ENCODE measurements at regions not wholly inside any gene's neighbourhood (a gene's known extent, or its start where the extent isn't known, plus 50 kb on each side); places are given as distances from the start of the nearest gene placed in this dataset.
"Not testable (repeated sequence)": the region's sequence is repeated elsewhere in the genome, so short reads cannot be mapped to it uniquely, and the experiment has no call there.

DNA sequence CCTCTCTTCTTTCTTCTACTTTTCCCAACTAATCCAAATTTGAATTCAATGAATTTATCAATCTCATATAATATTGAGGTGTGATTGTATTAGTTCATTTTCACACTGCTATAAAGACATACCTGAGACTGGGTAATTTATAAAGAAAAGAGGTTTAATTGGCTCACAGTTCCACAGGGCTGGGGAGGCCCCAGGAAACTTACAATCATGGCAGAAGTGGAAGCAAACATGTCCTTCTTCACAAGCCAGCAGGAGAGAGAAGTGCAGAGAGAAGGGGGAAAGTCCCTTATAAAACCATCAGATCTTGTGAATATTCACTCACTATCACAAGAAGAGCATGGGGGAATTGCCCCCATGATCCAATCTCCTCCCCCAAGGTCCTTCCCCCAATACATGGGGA, 667.0 kb upstream of the ANKRD30A start:
- not testable (repeated sequence) for TF ChIP-seq POLR2A, EP300 (IDR thresholded peaks at IDR 0.05)
- TF ChIP-seq, protein P1, sequence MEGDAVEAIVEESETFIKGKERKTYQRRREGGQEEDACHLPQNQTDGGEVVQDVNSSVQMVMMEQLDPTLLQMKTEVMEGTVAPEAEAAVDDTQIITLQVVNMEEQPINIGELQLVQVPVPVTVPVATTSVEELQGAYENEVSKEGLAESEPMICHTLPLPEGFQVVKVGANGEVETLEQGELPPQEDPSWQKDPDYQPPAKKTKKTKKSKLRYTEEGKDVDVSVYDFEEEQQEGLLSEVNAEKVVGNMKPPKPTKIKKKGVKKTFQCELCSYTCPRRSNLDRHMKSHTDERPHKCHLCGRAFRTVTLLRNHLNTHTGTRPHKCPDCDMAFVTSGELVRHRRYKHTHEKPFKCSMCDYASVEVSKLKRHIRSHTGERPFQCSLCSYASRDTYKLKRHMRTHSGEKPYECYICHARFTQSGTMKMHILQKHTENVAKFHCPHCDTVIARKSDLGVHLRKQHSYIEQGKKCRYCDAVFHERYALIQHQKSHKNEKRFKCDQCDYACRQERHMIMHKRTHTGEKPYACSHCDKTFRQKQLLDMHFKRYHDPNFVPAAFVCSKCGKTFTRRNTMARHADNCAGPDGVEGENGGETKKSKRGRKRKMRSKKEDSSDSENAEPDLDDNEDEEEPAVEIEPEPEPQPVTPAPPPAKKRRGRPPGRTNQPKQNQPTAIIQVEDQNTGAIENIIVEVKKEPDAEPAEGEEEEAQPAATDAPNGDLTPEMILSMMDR (IDR thresholded peaks at IDR 0.05): not testable (repeated sequence)
